Astrocyte (in vitro differentiated cells and primary cell): ENCODE measurements at regions not wholly inside any gene's neighbourhood (a gene's known extent, or its start where the extent isn't known, plus 50 kb on each side); places are given as distances from the start of the nearest gene placed in this dataset.

Experiments used
- CTCF ChIP-seq: IDR thresholded peaks from 2 replicates; pipeline ENCODE4 v1.5.1; 2011; ENCODE audit warnings: low read depth, mild to moderate bottlenecking, inconsistent platforms, low read length, moderate library complexity; ENCODE audit not compliant: insufficient read depth
- EZH2 ChIP-seq: IDR thresholded peaks from 2 replicates; pipeline ENCODE4 v1.6.1; 2012; ENCODE audit warnings: mild to moderate bottlenecking, low read length, inconsistent platforms; ENCODE audit not compliant: insufficient read depth

GRCh38 chr4:62387808-62388207 lies 1187.7 kb downstream of the ADGRL3 start:
- TF ChIP-seq CTCF (no peak), EZH2 (no peak)
